ENCODE measurements at regions not wholly inside any gene's neighbourhood (a gene's known extent, or its start where the extent isn't known, plus 50 kb on each side); places are given as distances from the start of the nearest gene placed in this dataset.

GRCh38 chr4:19523964-19524363 is 727.7 kb upstream of the SLIT2 start:
- no peaks in the 10 kb centered on the region for H3K36me3 ChIP-seq (replicated peaks in 1 of 2; ENCODE audit: control insufficient read depth in 1 of 2, insufficient read depth in 2 of 2, low read length in 2 of 2)
- intact Hi-C loops (cut with micrococcal nuclease; ENCODE audit: unreplicated experiment) (no loop called here), in situ Hi-C loops (cut with HindIII; ENCODE audit: extremely low pct_ligation_motif_present, low pct_unique_long_range_greater_than_20kb) (no loop called here)
- BruUV-seq (replicated peaks): no TSS peak
- H3K4me2 ChIP-seq (ENCODE audit: low read depth, low read length): no peak overlapping the region
- no peak overlapping the region for H3K4me3 ChIP-seq (replicated peaks in 1 of 3; ENCODE audit: insufficient read depth in 1 of 3, low read depth in 2 of 3, low read length in 3 of 3)
- TF ChIP-seq ZNF264 (CRISPR knock-in tag; IDR thresholded peaks at IDR 0.05) (no peak), ZFP36 (IDR thresholded peaks at IDR 0.05; ENCODE audit: borderline replicate concordance, low read depth, low read length, partially characterized antibody) (no peak), PRDM15 (CRISPR knock-in tag; IDR thresholded peaks at IDR 0.05) (no peak), NKX3-1 (CRISPR knock-in tag; IDR thresholded peaks at IDR 0.05) (no peak), ARID2 (CRISPR knock-in tag; IDR thresholded peaks at IDR 0.05; ENCODE audit: borderline replicate concordance) (no peak), TCF7 (IDR thresholded peaks at IDR 0.05; ENCODE audit: low read depth) (no peak), ZNF12 (CRISPR knock-in tag; IDR thresholded peaks at IDR 0.05) (no peak), RARG (CRISPR knock-in tag; IDR thresholded peaks at IDR 0.05; ENCODE audit: low read depth) (no peak), KLF6 (CRISPR knock-in tag; IDR thresholded peaks at IDR 0.05) (no peak), ZNF773 (CRISPR knock-in tag; IDR thresholded peaks at IDR 0.05; ENCODE audit: borderline replicate concordance) (no peak), MIXL1 (CRISPR knock-in tag; IDR thresholded peaks at IDR 0.05) (no peak), ARNTL (CRISPR knock-in tag; IDR thresholded peaks at IDR 0.05) (no peak), NR3C1 (CRISPR knock-in tag; IDR thresholded peaks at IDR 0.05) (no peak), ZKSCAN5 (CRISPR knock-in tag; IDR thresholded peaks at IDR 0.05) (no peak), NPAS2 (CRISPR knock-in tag; IDR thresholded peaks at IDR 0.05; ENCODE audit: borderline replicate concordance) (no peak), NCOA5 (CRISPR knock-in tag; IDR thresholded peaks at IDR 0.05) (no peak), ZBTB20 (CRISPR knock-in tag; IDR thresholded peaks at IDR 0.05; ENCODE audit: borderline replicate concordance, low read depth) (no peak), SIN3B (IDR thresholded peaks at IDR 0.05; ENCODE audit: low read length) (no peak), PITX1 (CRISPR knock-in tag; IDR thresholded peaks at IDR 0.05) (no peak)
- TF ChIP-seq, protein P1, sequence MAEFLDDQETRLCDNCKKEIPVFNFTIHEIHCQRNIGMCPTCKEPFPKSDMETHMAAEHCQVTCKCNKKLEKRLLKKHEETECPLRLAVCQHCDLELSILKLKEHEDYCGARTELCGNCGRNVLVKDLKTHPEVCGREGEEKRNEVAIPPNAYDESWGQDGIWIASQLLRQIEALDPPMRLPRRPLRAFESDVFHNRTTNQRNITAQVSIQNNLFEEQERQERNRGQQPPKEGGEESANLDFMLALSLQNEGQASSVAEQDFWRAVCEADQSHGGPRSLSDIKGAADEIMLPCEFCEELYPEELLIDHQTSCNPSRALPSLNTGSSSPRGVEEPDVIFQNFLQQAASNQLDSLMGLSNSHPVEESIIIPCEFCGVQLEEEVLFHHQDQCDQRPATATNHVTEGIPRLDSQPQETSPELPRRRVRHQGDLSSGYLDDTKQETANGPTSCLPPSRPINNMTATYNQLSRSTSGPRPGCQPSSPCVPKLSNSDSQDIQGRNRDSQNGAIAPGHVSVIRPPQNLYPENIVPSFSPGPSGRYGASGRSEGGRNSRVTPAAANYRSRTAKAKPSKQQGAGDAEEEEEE (CRISPR knock-in tag; IDR thresholded peaks at IDR 0.05; ENCODE audit: borderline replicate concordance): no peak
- no peak for ATAC-seq
- H2AFZ ChIP-seq (ENCODE audit: low read length): no peak overlapping the region
- H3K9ac ChIP-seq (ENCODE audit: insufficient read depth, low read depth, low read length): no peak overlapping the region
- H3K27ac ChIP-seq (ENCODE audit: extremely low read length, insufficient read depth, low read length): no peak overlapping the region
- ChIA-PET POLR2A (no interaction called here), CTCF (ENCODE audit: low intra/inter-chr PET ratio, low total read pairs) (no interaction called here)
- no peaks in the 10 kb centered on the region for H3K79me2 ChIP-seq (ENCODE audit: insufficient read depth, low read length)
- WGBS (ENCODE audit: low lambda C conversion rate): 5% methylated on average over 2 of the region's 2 CpGs
- no peak for FAIRE-seq
- H3K4me1 ChIP-seq (ENCODE audit: insufficient read depth, low read length): no peaks in the 10 kb centered on the region
- no peaks in the 10 kb centered on the region for H4K20me1 ChIP-seq (ENCODE audit: insufficient read depth, low read length)
- peaks cover 79% of the 10 kb centered on the region for H3K9me3 ChIP-seq (ENCODE audit: low read length)
- H3K27me3 ChIP-seq (ENCODE audit: control insufficient read depth in 1 of 2, insufficient read depth in 2 of 2, low read length in 2 of 2): no peaks in the 10 kb centered on the region
- DNase-seq (ENCODE audit: low spot score): no peak

Measured in HepG2 (cell line).